HEK293T (cell line): ENCODE measurements at regions not wholly inside any gene's neighbourhood (a gene's known extent, or its start where the extent isn't known, plus 50 kb on each side); places are given as distances from the start of the nearest gene placed in this dataset.

ENCODE experiments used
- ARNT ChIP-seq: fragments of 450-650 bp; IDR thresholded peaks from 2 replicates; pipeline ENCODE4 v1.6.1; 2017; ENCODE audit warnings: mild to moderate bottlenecking
- BHLHE40 ChIP-seq: fragments of 450-650 bp; IDR thresholded peaks from 2 replicates; pipeline ENCODE4 v1.6.1; 2016; ENCODE audit warnings: mild to moderate bottlenecking, moderate library complexity, borderline replicate concordance
- ELF4 ChIP-seq: fragments of 450-650 bp; IDR thresholded peaks from 2 replicates; pipeline ENCODE4 v1.6.1; 2017; ENCODE audit warnings: antibody characterized with exemption
- FOXA1 ChIP-seq: fragments of 450-650 bp; IDR thresholded peaks from 2 replicates; pipeline ENCODE4 v1.6.1; 2016; ENCODE audit warnings: mild to moderate bottlenecking
- FOXM1 ChIP-seq: fragments of 450-650 bp; IDR thresholded peaks from 2 replicates; pipeline ENCODE4 v1.6.1; 2017; ENCODE audit warnings: mild to moderate bottlenecking, borderline replicate concordance
- HDGF ChIP-seq: fragments of 450-650 bp; IDR thresholded peaks from 2 replicates; pipeline ENCODE4 v1.6.1; 2017; ENCODE audit warnings: antibody characterized with exemption, borderline replicate concordance
- LEF1 ChIP-seq: fragments of 450-650 bp; IDR thresholded peaks from 2 replicates; pipeline ENCODE4 v1.6.1; 2017; ENCODE audit warnings: mild to moderate bottlenecking, borderline replicate concordance
- NFRKB ChIP-seq: fragments of 450-650 bp; IDR thresholded peaks from 2 replicates; pipeline ENCODE4 v1.6.1; 2016; ENCODE audit warnings: mild to moderate bottlenecking, moderate library complexity
- SP1 ChIP-seq: fragments of 450-650 bp; IDR thresholded peaks from 2 replicates; pipeline ENCODE4 v1.6.1; 2017
- TARDBP ChIP-seq: fragments of 450-650 bp; IDR thresholded peaks from 2 replicates; pipeline ENCODE4 v1.6.1; 2016

GRCh38 chr13:47206111-47206510 is 309.3 kb upstream of the HTR2A start:
- no peak for TF ChIP-seq ARNT
- TF ChIP-seq NFRKB: no peak
- TF ChIP-seq SP1: no peak
- TF ChIP-seq FOXA1: no peak
- no peak for TF ChIP-seq FOXM1
- no peak for TF ChIP-seq ELF4
- no peak for TF ChIP-seq BHLHE40
- no peak for TF ChIP-seq TARDBP
- no peak for TF ChIP-seq LEF1
- TF ChIP-seq HDGF: no peak
